ENCODE measurements at regions not wholly inside any gene's neighbourhood (a gene's known extent, or its start where the extent isn't known, plus 50 kb on each side); places are given as distances from the start of the nearest gene placed in this dataset.

GRCh38 chr20:47862574-47863240 lies 77.4 kb upstream of the SULF2 start:
- TF ChIP-seq CTCF (conservative IDR thresholded peaks at IDR 0.05; ENCODE audit: low read length) (no peak), EZH2phosphoT487 (IDR thresholded peaks at IDR 0.05; ENCODE audit: borderline replicate concordance) (no peak)
